T-cell (primary cell): ENCODE measurements at regions not wholly inside any gene's neighbourhood (a gene's known extent, or its start where the extent isn't known, plus 50 kb on each side); places are given as distances from the start of the nearest gene placed in this dataset.

Source experiments
- ATAC-seq, 4 experiments: fragments of 200-7000 bp in 3 of 4; fragments of 150-1000 bp in 1 of 4; cut with Tn5 transposase; replicated peaks in 1 of 4; 1 replicate in 3 of 4; 2 replicates in 1 of 4; pipeline ENCODE4 v1.10.0; 2021; ENCODE audit warnings: moderate library complexity in 3 of 4, mild to moderate bottlenecking in 2 of 4, moderate number of reproducible peaks in 1 of 4
- CTCF ChIA-PET, 2 donors: fragments of 300-600 bp; sonication (Branson Sonifier 250); formaldehyde crosslinking; loops; one replicate each; lab custom pipeline; 2022; ENCODE audit warnings: antibody characterized with exemption in 2 of 2; lab: Charles Lee
- POLR2A ChIA-PET, 2 donors: fragments of 300-600 bp; sonication (Branson Sonifier 250); formaldehyde crosslinking; loops; one replicate each; lab custom pipeline; 2022; ENCODE audit warnings: antibody characterized with exemption in 2 of 2; lab: Charles Lee
- DNase-seq, 35 experiments: peaks; one replicate each; pipeline versions ENCODE4 v3.0.0 to v3.0.0-alpha.2; 2013 to 2023
- H3K27ac ChIP-seq: one replicate; pipeline ENCODE4 v1.5.1; 2013; ENCODE audit warnings: low read length
- H3K27me3 ChIP-seq, 2 experiments: replicated peaks in 1 of 2; 1 replicate in 1 of 2; 2 replicates in 1 of 2; pipeline versions ENCODE4 v1.6.1 to v1.7.0; 2013; ENCODE audit warnings: low read length in 1 of 2, mixed read lengths in 1 of 2; ENCODE audit not compliant: control insufficient read depth in 2 of 2, insufficient read depth in 2 of 2; ENCODE audit errors: extremely low read depth in 1 of 2
- H3K36me3 ChIP-seq, 2 donors: 1 replicate in 1 of 2; 2 replicates in 1 of 2; pipeline versions ENCODE4 v1.6.1 to v1.7.0; 2013; ENCODE audit warnings: low read length in 1 of 2; ENCODE audit not compliant: control insufficient read depth in 2 of 2, insufficient read depth in 1 of 2; ENCODE audit errors: extremely low read depth in 1 of 2
- H3K4me1 ChIP-seq, 2 experiments: 1 replicate in 1 of 2; 2 replicates in 1 of 2; pipeline versions ENCODE4 v1.6.1 to v1.7.0; 2013; ENCODE audit warnings: low read length in 2 of 2, mixed read lengths in 1 of 2; ENCODE audit not compliant: insufficient read depth in 2 of 2, control insufficient read depth in 1 of 2; ENCODE audit errors: extremely low read depth in 1 of 2
- H3K4me3 ChIP-seq, 2 donors: 1 replicate in 1 of 2; 2 replicates in 1 of 2; pipeline versions ENCODE4 v1.5.1 to v1.7.0; 2013; ENCODE audit warnings: mild to moderate bottlenecking in 2 of 2, low read length in 1 of 2, moderate library complexity in 1 of 2; ENCODE audit not compliant: control insufficient read depth in 1 of 2; ENCODE audit errors: extremely low read depth in 1 of 2
- H3K9me3 ChIP-seq: 2 replicates; pipeline ENCODE4 v1.7.0; 2013
- H3K27ac Mint-ChIP-seq, 2 donors: one replicate each; pipeline ENCODE4 v1.8.0; 2020 to 2021; ENCODE audit warnings: mild to moderate bottlenecking in 2 of 2, mixed read lengths in 2 of 2
- H3K27me3 Mint-ChIP-seq, 2 donors: one replicate each; pipeline ENCODE4 v1.8.0; 2021 to 2022; ENCODE audit warnings: mixed read lengths in 2 of 2
- H3K36me3 Mint-ChIP-seq: one replicate; pipeline ENCODE4 v1.8.0; 2021; ENCODE audit warnings: mixed read lengths
- H3K4me1 Mint-ChIP-seq, 3 donors: one replicate each; pipeline ENCODE4 v1.8.0; 2020 to 2022; ENCODE audit warnings: mixed read lengths in 3 of 3, mild to moderate bottlenecking in 1 of 3
- H3K4me3 Mint-ChIP-seq, 3 donors: one replicate each; pipeline ENCODE4 v1.8.0; 2020 to 2022; ENCODE audit warnings: mild to moderate bottlenecking in 3 of 3, mixed read lengths in 3 of 3, moderate library complexity in 3 of 3
- H3K9me3 Mint-ChIP-seq, 3 donors: one replicate each; pipeline ENCODE4 v1.8.0; 2020 to 2022; ENCODE audit warnings: mixed read lengths in 3 of 3
- WGBS: methylation state at CpG from one replicate; pipeline ENCODE4 v1.1.5; 2013; ENCODE audit warnings: missing lambda C conversion rate; ENCODE audit not compliant: insufficient coverage; 5-methylcytosine and 5-hydroxymethylcytosine counted together

DNA sequence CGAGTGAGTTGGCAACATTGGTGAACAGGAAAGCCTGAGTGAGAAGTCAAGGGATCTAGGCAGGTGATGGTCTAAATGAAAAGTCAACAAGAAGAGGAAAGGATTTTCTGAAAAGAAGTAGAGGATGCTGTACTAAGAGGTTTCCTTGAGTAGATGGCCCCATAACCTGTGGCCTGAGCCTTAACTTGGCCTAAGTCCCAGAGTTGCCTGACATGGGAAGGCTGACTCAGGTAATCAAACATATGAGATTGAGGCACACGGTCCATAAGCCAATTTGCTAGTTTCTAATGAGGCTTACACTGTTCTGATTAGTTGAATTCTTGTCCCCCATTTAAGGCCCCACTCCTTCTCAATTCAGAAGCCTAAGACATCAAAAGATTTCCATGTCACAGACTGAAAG is 262.5 kb upstream of the LMCD1 start:
- no peaks in the 10 kb centered on the region for H3K4me1 Mint-ChIP-seq
- DNase-seq (no peak), ATAC-seq (no peak)
- H3K27ac Mint-ChIP-seq, result no peak overlapping the region
- H3K36me3 ChIP-seq, result no peaks in the 10 kb centered on the region
- H3K36me3 Mint-ChIP-seq, result no peaks in the 10 kb centered on the region
- 72% methylated on average over 2 of the region's 2 CpGs for WGBS
- no peak overlapping the region for H3K4me3 Mint-ChIP-seq
- H3K27me3 ChIP-seq, result no peaks in the 10 kb centered on the region
- CTCF ChIA-PET, result interaction anchor here (0.6 to 2.4 kb wide), 10 partner anchors 9 to 178 kb away, joined by 3 to 15 read pairs (median 4); no protein-coding TSS in a partner anchor
- no peak overlapping the region for H3K27ac ChIP-seq
- H3K9me3 Mint-ChIP-seq, result peaks cover 0 to 7% (median 6%) of the 10 kb centered on the region in 3 donors
- no peaks in the 10 kb centered on the region for H3K9me3 ChIP-seq
- POLR2A ChIA-PET, result interaction anchor here (0.6 to 0.7 kb wide), 2 partner anchors 8 to 112 kb away, joined by 4 to 5 read pairs; no protein-coding TSS in a partner anchor
- H3K4me1 ChIP-seq, result no peaks in the 10 kb centered on the region
- H3K4me3 ChIP-seq, result no peak overlapping the region
- peaks cover 0 to 7% of the 10 kb centered on the region in 2 donors for H3K27me3 Mint-ChIP-seq

DNA sequence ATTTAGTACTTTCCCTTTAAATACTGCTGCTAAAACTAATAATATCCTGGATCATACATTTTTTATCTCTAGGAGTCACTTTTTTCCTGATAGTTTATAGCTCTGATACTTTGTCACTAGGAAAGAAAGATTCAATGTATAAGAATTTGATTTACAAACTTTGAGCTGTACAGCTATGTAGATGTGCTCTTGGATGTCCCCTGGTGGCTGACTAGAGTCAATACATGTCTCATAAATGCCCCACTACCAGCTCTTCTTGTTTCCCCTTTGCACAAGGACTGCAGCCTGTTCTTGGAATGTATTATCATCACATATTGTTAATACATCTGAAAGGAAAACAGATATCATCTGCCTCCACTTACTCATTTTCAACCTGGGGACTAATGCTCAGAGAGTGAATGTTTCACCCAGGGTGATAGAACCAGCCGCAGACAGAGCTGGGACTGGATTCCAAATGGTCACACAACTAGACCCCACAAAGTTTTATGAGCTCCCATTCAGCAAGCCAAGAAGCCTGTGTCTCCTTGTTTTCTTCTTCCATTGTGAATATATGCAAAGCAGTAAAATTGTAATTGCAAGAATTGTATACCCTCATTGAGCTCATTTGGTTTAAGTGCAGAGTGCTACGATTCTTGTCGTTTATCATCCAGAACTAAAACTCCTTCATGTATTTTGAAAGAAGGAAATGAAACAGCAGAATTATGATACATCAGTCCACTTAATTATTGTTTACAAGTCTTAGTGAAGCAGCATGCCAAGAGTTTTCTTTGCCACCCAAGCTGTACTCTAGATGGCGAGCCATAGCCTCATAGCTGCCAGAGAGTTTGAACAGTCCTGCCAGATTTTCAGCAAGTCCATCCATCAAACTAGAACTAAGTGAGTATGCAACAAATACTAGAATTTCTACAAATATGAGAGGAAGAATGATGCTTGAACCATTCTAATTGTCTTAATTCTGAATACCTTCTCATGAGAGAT is 261.6 kb upstream of the LMCD1 start:
- no peaks in the 10 kb centered on the region for H3K36me3 Mint-ChIP-seq
- ATAC-seq, result no peak
- H3K4me1 Mint-ChIP-seq, result no peaks in the 10 kb centered on the region
- ChIA-PET CTCF (interaction anchor here (0.6 to 2.4 kb wide), 11 partner anchors 11 to 440 kb away, joined by 3 to 15 read pairs (median 4); no protein-coding TSS in a partner anchor), POLR2A (no interaction called here)
- Histone ChIP-seq H3K4me1 (no peaks in the 10 kb centered on the region), H3K4me3 (no peak overlapping the region), H3K36me3 (no peaks in the 10 kb centered on the region), H3K9me3 (no peaks in the 10 kb centered on the region), H3K27me3 (no peaks in the 10 kb centered on the region), H3K27ac (no peak overlapping the region)
- peak in 17 of 35 experiments; percentile 1 to 53 (median 11) for DNase-seq
- H3K4me3 Mint-ChIP-seq, result no peak overlapping the region
- 80% methylated on average over 1 of the region's 4 CpGs for WGBS
- H3K27me3 Mint-ChIP-seq, result peaks cover 0 to under 1% of the 10 kb centered on the region in 2 donors
- H3K27ac Mint-ChIP-seq, result no peak overlapping the region
- peaks cover 0 to 7% (median 6%) of the 10 kb centered on the region in 3 donors for H3K9me3 Mint-ChIP-seq

DNA sequence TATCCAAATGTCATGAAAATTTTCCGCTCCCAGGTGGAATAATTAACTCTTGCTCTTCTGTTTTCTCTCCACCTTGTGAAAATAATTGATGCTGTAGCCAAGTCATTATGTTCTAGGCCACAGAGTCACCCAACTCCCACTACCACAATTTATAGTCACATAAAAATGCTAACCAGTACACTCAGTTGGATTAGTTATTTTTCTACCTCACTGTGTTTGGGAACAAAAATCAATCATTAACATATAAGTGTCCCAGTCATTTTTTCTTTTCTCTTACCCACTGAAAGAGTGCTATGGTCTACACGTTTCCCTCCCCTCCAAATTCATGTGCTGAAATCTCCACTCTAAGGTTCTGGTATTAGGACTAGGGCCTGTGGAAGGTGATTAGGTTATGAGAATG is 255.6 kb upstream of the LMCD1 start:
- H3K4me3 ChIP-seq, result no peak overlapping the region
- ChIA-PET CTCF (no interaction called here), POLR2A (no interaction called here)
- no peaks in the 10 kb centered on the region for H3K4me1 ChIP-seq
- H3K9me3 ChIP-seq, result no peaks in the 10 kb centered on the region
- peaks cover 2 to 12% of the 10 kb centered on the region in 2 donors for H3K27me3 Mint-ChIP-seq
- ATAC-seq (no peak), DNase-seq (no peak)
- H3K9me3 Mint-ChIP-seq, result peaks cover 6 to 7% (median 6%) of the 10 kb centered on the region in 3 donors
- H3K27ac ChIP-seq, result no peak overlapping the region
- WGBS, result no CpG with 5 or more reads among the region's 2 CpGs
- H3K4me1 Mint-ChIP-seq, result no peaks in the 10 kb centered on the region
- no peaks in the 10 kb centered on the region for H3K36me3 Mint-ChIP-seq
- peaks cover 0 to 2% of the 10 kb centered on the region in 2 experiments for H3K27me3 ChIP-seq
- H3K36me3 ChIP-seq, result no peaks in the 10 kb centered on the region
- H3K27ac Mint-ChIP-seq, result no peak overlapping the region
- H3K4me3 Mint-ChIP-seq, result no peak overlapping the region

DNA sequence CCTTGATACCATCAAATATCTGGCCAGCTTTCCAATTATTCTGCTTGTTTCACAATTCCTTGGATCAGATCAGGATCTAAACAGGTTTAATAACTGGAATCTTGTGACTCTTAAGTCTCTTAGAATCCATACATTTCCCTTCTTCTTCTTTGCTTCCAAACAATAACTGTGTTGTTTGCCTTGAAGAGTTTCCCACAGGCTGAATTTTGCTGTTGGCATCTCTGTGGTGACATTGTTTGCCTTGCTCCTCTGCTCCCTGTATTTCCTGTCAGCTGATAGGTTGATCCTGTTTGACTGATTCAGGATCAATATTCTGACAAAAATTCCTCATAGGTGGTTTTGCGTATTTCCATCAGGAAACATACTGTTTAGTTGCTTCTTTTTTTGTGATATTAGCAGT is 248.4 kb upstream of the LMCD1 start:
- no peak overlapping the region for H3K27ac Mint-ChIP-seq
- H3K4me1 Mint-ChIP-seq, result no peaks in the 10 kb centered on the region
- no peaks in the 10 kb centered on the region for H3K36me3 ChIP-seq
- peaks cover 4 to 15% of the 10 kb centered on the region in 2 donors for H3K27me3 Mint-ChIP-seq
- ChIA-PET CTCF (no interaction called here), POLR2A (no interaction called here)
- ATAC-seq (no peak), DNase-seq (no peak)
- H3K27ac ChIP-seq, result no peak overlapping the region
- H3K4me3 Mint-ChIP-seq, result no peak overlapping the region
- WGBS, result no CpG with 5 or more reads among the region's 1 CpG
- no peaks in the 10 kb centered on the region for H3K36me3 Mint-ChIP-seq
- H3K4me3 ChIP-seq, result no peak overlapping the region
- no peaks in the 10 kb centered on the region for H3K9me3 ChIP-seq
- peaks cover 0 to 2% of the 10 kb centered on the region in 2 experiments for H3K27me3 ChIP-seq
- H3K9me3 Mint-ChIP-seq, result peaks cover 0 to 6% (median 3%) of the 10 kb centered on the region in 3 donors
- H3K4me1 ChIP-seq, result no peaks in the 10 kb centered on the region

DNA sequence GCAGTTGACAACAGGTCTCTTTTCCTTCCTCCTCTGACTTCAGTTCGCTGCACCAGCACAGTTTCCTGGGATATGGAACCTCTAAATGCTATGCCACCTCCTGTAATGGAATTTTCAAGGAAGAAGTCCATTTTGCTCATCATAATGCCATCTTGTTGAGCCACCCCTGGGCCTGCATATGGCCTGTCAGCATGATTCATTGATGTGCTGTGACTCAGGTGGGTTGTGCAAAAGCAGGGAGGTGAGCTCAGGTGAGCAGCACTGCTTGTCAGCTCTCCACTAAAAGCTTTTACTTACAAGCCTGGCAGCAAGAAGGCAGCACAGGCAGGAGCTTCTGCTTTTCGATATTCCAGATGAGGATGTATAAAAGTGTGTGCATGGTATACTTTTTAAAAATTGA is 247.1 kb upstream of the LMCD1 start:
- DNase-seq (no peak), ATAC-seq (no peak)
- WGBS, result no CpG with 5 or more reads among the region's 2 CpGs
- Histone ChIP-seq H3K4me1 (no peaks in the 10 kb centered on the region), H3K27ac (no peak overlapping the region), H3K36me3 (no peaks in the 10 kb centered on the region), H3K9me3 (no peaks in the 10 kb centered on the region), H3K4me3 (no peak overlapping the region), H3K27me3 (no peaks in the 10 kb centered on the region)
- ChIA-PET POLR2A (no interaction called here), CTCF (interaction anchor here (0.5 to 0.6 kb wide), 2 partner anchors 163 to 1896 kb away, joined by 3 read pairs; no protein-coding TSS in a partner anchor)
- H3K9me3 Mint-ChIP-seq, result peaks cover 0 to 6% (median 3%) of the 10 kb centered on the region in 3 donors
- H3K4me3 Mint-ChIP-seq, result no peak overlapping the region
- H3K27ac Mint-ChIP-seq, result no peak overlapping the region
- H3K27me3 Mint-ChIP-seq, result peaks cover 3 to 9% of the 10 kb centered on the region in 2 donors
- no peaks in the 10 kb centered on the region for H3K4me1 Mint-ChIP-seq
- H3K36me3 Mint-ChIP-seq, result no peaks in the 10 kb centered on the region

DNA sequence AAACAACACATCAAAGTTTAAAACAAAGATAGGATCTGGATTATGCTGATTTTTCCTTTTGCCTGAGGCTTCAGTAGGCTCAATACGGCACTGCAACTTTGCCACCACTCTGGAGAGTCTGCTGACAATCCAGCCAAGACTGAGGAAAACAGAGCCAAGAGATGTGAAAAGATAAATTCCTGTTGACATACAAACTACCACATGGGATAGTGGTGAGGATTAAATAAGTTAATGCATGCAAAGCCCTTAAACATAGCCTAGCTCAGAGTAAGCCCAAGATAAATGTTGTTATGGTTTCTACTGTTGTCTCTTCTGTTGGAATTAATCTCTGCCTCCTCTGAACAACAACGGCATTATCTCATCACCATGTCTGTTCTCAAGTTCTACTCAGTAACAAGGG is 245.9 kb upstream of the LMCD1 start:
- Histone ChIP-seq H3K36me3 (no peaks in the 10 kb centered on the region), H3K27me3 (no peaks in the 10 kb centered on the region), H3K9me3 (no peaks in the 10 kb centered on the region), H3K4me3 (no peak overlapping the region), H3K27ac (no peak overlapping the region), H3K4me1 (no peaks in the 10 kb centered on the region)
- WGBS, result 80% methylated on average over 1 of the region's 2 CpGs
- no peaks in the 10 kb centered on the region for H3K4me1 Mint-ChIP-seq
- no peaks in the 10 kb centered on the region for H3K36me3 Mint-ChIP-seq
- H3K27ac Mint-ChIP-seq, result no peak overlapping the region
- no peak for ATAC-seq
- peaks cover 2 to 9% of the 10 kb centered on the region in 2 donors for H3K27me3 Mint-ChIP-seq
- H3K4me3 Mint-ChIP-seq, result no peak overlapping the region
- ChIA-PET POLR2A (no interaction called here), CTCF (no interaction called here)
- H3K9me3 Mint-ChIP-seq, result peaks cover 2 to 7% (median 3%) of the 10 kb centered on the region in 3 donors
- DNase-seq, result no peak
